ENCODE measurements at regions not wholly inside any gene's neighbourhood (a gene's known extent, or its start where the extent isn't known, plus 50 kb on each side); places are given as distances from the start of the nearest gene placed in this dataset.
"Not testable (repeated sequence)": the region's sequence is repeated elsewhere in the genome, so short reads cannot be mapped to it uniquely, and the experiment has no call there.

DNA sequence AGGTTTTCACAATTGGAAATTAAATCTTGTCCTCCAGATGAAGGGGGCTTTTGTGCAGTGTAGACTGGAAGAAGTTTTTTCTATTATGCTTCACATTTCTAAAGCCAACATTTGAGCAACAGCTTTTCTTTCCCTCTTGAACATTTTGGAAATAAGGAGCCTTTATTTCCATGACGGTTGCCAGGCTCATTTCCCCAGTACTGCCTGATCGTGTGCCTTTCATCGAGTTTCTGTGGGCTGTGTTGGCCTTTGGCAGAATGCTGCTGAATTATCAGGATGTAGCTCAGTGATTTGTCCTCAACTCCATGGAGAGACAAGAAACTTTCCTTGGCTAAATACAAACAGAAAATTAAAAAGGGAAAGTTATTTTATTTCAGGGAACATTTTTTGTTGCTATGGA is 314.8 kb upstream of the LRRC3B start:
- no peak overlapping the region for H3K4me2 ChIP-seq (ENCODE audit: low read length)
- Mint-ChIP-seq H3K9me3 (ENCODE audit: unreplicated experiment) (peaks cover 16% of the 10 kb centered on the region), H3K27ac (ENCODE audit: unreplicated experiment) (no peak overlapping the region), H3K4me3 (ENCODE audit: unreplicated experiment) (no peak overlapping the region), H3K4me1 (ENCODE audit: low read depth, unreplicated experiment) (peaks cover 5% of the 10 kb centered on the region), H3K27me3 (ENCODE audit: low read depth, unreplicated experiment) (no peaks in the 10 kb centered on the region), H3K36me3 (ENCODE audit: low read depth, unreplicated experiment) (no peaks in the 10 kb centered on the region)
- no peak overlapping the region for H3K4me3 ChIP-seq (ENCODE audit: insufficient read depth, low read depth, low read length)
- no peak for TF ChIP-seq EZH2 (IDR thresholded peaks at IDR 0.05; ENCODE audit: insufficient read depth, low read length)
- TF ChIP-seq, protein P1, sequence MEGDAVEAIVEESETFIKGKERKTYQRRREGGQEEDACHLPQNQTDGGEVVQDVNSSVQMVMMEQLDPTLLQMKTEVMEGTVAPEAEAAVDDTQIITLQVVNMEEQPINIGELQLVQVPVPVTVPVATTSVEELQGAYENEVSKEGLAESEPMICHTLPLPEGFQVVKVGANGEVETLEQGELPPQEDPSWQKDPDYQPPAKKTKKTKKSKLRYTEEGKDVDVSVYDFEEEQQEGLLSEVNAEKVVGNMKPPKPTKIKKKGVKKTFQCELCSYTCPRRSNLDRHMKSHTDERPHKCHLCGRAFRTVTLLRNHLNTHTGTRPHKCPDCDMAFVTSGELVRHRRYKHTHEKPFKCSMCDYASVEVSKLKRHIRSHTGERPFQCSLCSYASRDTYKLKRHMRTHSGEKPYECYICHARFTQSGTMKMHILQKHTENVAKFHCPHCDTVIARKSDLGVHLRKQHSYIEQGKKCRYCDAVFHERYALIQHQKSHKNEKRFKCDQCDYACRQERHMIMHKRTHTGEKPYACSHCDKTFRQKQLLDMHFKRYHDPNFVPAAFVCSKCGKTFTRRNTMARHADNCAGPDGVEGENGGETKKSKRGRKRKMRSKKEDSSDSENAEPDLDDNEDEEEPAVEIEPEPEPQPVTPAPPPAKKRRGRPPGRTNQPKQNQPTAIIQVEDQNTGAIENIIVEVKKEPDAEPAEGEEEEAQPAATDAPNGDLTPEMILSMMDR (IDR thresholded peaks at IDR 0.05; ENCODE audit: insufficient read depth, low read depth, low read length) = no peak
- no peak overlapping the region for H3K27ac ChIP-seq (ENCODE audit: low read depth, low read length)
- H2AFZ ChIP-seq (ENCODE audit: low read depth, low read length) = no peak overlapping the region
- H3K4me1 ChIP-seq (ENCODE audit: insufficient read depth, low read length) = no peaks in the 10 kb centered on the region
- no peak for FAIRE-seq
- H3K9ac ChIP-seq (ENCODE audit: low read length) = no peak overlapping the region
- no peaks in the 10 kb centered on the region for H3K36me3 ChIP-seq (ENCODE audit: insufficient read depth, low read length)
- no peaks in the 10 kb centered on the region for H4K20me1 ChIP-seq (ENCODE audit: insufficient read depth, low read length)
- H3K9me3 ChIP-seq (ENCODE audit: insufficient read depth, low read depth, low read length) = peaks cover 6% of the 10 kb centered on the region
- no peak for DNase-seq (ENCODE audit: low read depth)
- no peaks in the 10 kb centered on the region for H3K79me2 ChIP-seq (ENCODE audit: insufficient read depth, low read length)
- no peaks in the 10 kb centered on the region for H3K27me3 ChIP-seq (ENCODE audit: insufficient read depth, low read length)

DNA sequence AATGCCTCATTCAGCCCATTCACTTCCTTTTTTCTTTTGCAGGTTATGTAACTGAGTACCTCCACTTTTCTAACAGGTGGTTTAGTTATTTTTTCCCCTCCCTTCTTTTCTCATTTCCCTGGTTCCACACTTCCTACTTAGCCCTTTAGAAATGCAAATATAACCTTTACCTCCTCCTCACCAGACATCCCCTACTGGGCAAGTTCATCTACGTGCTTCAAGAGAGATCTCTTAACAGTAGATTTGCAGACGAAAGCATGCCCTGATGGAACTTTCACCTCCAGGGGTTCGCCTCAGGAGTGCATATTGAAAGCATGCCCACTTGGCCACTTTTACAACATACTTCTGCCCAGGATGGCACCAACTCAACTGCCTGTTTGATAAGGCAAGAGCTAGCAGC is 314.1 kb upstream of the LRRC3B start:
- no peak overlapping the region for H3K4me3 ChIP-seq (ENCODE audit: insufficient read depth, low read depth, low read length)
- H3K9me3 ChIP-seq (ENCODE audit: insufficient read depth, low read depth, low read length) = peaks cover 6% of the 10 kb centered on the region
- no peak overlapping the region for H2AFZ ChIP-seq (ENCODE audit: low read depth, low read length)
- H3K4me2 ChIP-seq (ENCODE audit: low read length) = no peak overlapping the region
- Mint-ChIP-seq H3K36me3 (ENCODE audit: low read depth, unreplicated experiment) (no peaks in the 10 kb centered on the region), H3K4me3 (ENCODE audit: unreplicated experiment) (no peak overlapping the region), H3K27ac (ENCODE audit: unreplicated experiment) (no peak overlapping the region), H3K27me3 (ENCODE audit: low read depth, unreplicated experiment) (no peaks in the 10 kb centered on the region), H3K9me3 (ENCODE audit: unreplicated experiment) (peaks cover 16% of the 10 kb centered on the region), H3K4me1 (ENCODE audit: low read depth, unreplicated experiment) (peaks cover 5% of the 10 kb centered on the region)
- no peak overlapping the region for H3K9ac ChIP-seq (ENCODE audit: low read length)
- H4K20me1 ChIP-seq (ENCODE audit: insufficient read depth, low read length) = no peaks in the 10 kb centered on the region
- H3K79me2 ChIP-seq (ENCODE audit: insufficient read depth, low read length) = no peaks in the 10 kb centered on the region
- FAIRE-seq (no peak), DNase-seq (ENCODE audit: low read depth) (no peak)
- no peaks in the 10 kb centered on the region for H3K4me1 ChIP-seq (ENCODE audit: insufficient read depth, low read length)
- no peaks in the 10 kb centered on the region for H3K27me3 ChIP-seq (ENCODE audit: insufficient read depth, low read length)
- TF ChIP-seq EZH2 (IDR thresholded peaks at IDR 0.05; ENCODE audit: insufficient read depth, low read length) = no peak
- TF ChIP-seq, protein P1 (IDR thresholded peaks at IDR 0.05; ENCODE audit: insufficient read depth, low read depth, low read length) = no peak
- no peaks in the 10 kb centered on the region for H3K36me3 ChIP-seq (ENCODE audit: insufficient read depth, low read length)
- no peak overlapping the region for H3K27ac ChIP-seq (ENCODE audit: low read depth, low read length)

DNA sequence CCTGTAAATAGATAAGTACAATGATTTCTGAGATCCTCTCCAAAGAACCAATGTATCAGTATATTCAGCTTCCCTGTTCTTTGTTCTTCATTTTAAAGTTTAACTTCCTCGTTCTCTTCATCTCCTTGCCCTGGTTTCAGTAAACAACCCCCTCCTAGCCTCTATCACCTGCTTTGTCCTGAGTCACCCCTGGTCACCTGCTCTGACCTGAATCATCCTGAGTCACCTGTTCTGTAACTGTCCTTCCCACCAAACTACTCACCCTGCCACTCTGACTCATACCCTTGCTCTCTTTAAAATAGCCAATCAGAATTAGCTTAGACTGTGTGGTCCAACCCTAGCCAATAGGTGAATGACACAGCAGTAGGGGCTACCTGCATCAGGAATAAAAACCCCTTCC is 313.0 kb upstream of the LRRC3B start:
- H3K4me2 ChIP-seq (ENCODE audit: low read length); H3K4me3 Mint-ChIP-seq (ENCODE audit: unreplicated experiment); H3K79me2 ChIP-seq (ENCODE audit: insufficient read depth, low read length); H3K9ac ChIP-seq (ENCODE audit: low read length); H2AFZ ChIP-seq (ENCODE audit: low read depth, low read length); H3K27ac ChIP-seq (ENCODE audit: low read depth, low read length); H3K27me3 Mint-ChIP-seq (ENCODE audit: low read depth, unreplicated experiment); H3K36me3 ChIP-seq (ENCODE audit: insufficient read depth, low read length); H3K27me3 ChIP-seq (ENCODE audit: insufficient read depth, low read length); FAIRE-seq; H4K20me1 ChIP-seq (ENCODE audit: insufficient read depth, low read length); DNase-seq (ENCODE audit: low read depth); H3K4me3 ChIP-seq (ENCODE audit: insufficient read depth, low read depth, low read length); H3K4me1 ChIP-seq (ENCODE audit: insufficient read depth, low read length); H3K27ac Mint-ChIP-seq (ENCODE audit: unreplicated experiment); H3K4me1 Mint-ChIP-seq (ENCODE audit: low read depth, unreplicated experiment); H3K9me3 ChIP-seq (ENCODE audit: insufficient read depth, low read depth, low read length); H3K36me3 Mint-ChIP-seq (ENCODE audit: low read depth, unreplicated experiment): not testable (repeated sequence)
- peaks cover 16% of the 10 kb centered on the region for H3K9me3 Mint-ChIP-seq (ENCODE audit: unreplicated experiment)

Data from astrocyte (in vitro differentiated cells and primary cell).